ENCODE measurements at regions not wholly inside any gene's neighbourhood (a gene's known extent, or its start where the extent isn't known, plus 50 kb on each side); places are given as distances from the start of the nearest gene placed in this dataset.

GRCh38 chr3:35320646-35321407 lies 318.5 kb upstream of the ARPP21 start:
- DNase-seq (no peak), ATAC-seq (no peak)
- intact Hi-C loops (cut with DNase I) = no loop called here
- no peaks in the 10 kb centered on the region for H3K4me1 ChIP-seq
- H3K27me3 ChIP-seq = no peaks in the 10 kb centered on the region
- no peak overlapping the region for H3K27ac ChIP-seq
- no peak overlapping the region for H3K4me3 ChIP-seq
- no peaks in the 10 kb centered on the region for H3K36me3 ChIP-seq
- TF ChIP-seq POLR2A (IDR thresholded peaks at IDR 0.05) (no peak), CTCF (IDR thresholded peaks at IDR 0.05) (no peak)
- peaks cover 0 to 29% (median 0%) of the 10 kb centered on the region in 12 donors for H3K9me3 ChIP-seq
- 86 to 97% (median 94%) methylated on average over 1 of the region's 1 CpG for WGBS, 4 donors

- Histone ChIP-seq H3K4me3 (no peak overlapping the region), H3K4me1 (no peaks in the 10 kb centered on the region), H3K9me3 (peaks cover 0 to 38% (median 0%) of the 10 kb centered on the region in 12 donors), H3K27ac (no peak overlapping the region), H3K27me3 (no peaks in the 10 kb centered on the region), H3K36me3 (no peaks in the 10 kb centered on the region)
- no peak for TF ChIP-seq CTCF (IDR thresholded peaks at IDR 0.05)
- no peak for TF ChIP-seq POLR2A (IDR thresholded peaks at IDR 0.05)
- 48 to 64% (median 59%) methylated on average over 4 of the region's 4 CpGs for WGBS, 4 donors
- DNase-seq (no peak), ATAC-seq (peak in 1 of 4 donors; percentile 26)
- intact Hi-C loops (cut with DNase I) = no loop called here
Observed at GRCh38 chr3:35322070-35322469, 317.3 kb upstream of the ARPP21 start.

GRCh38 chr3:35335703-35336102 lies 303.6 kb upstream of the ARPP21 start:
- no peaks in the 10 kb centered on the region for H3K4me1 ChIP-seq
- H3K4me3 ChIP-seq = no peak overlapping the region
- H3K9me3 ChIP-seq = peaks cover 0 to 3% (median 0%) of the 10 kb centered on the region in 12 donors
- ATAC-seq (no peak), DNase-seq (no peak)
- H3K27me3 ChIP-seq = no peaks in the 10 kb centered on the region
- intact Hi-C loops (cut with DNase I) = no loop called here
- no peaks in the 10 kb centered on the region for H3K36me3 ChIP-seq
- TF ChIP-seq POLR2A (IDR thresholded peaks at IDR 0.05) (no peak), CTCF (IDR thresholded peaks at IDR 0.05) (no peak)
- 90 to 96% (median 91%) methylated on average over 3 of the region's 3 CpGs for WGBS, 4 donors
- H3K27ac ChIP-seq = no peak overlapping the region

GRCh38 chr3:35336601-35337000 lies 302.7 kb upstream of the ARPP21 start:
- Histone ChIP-seq H3K27me3 (no peaks in the 10 kb centered on the region), H3K27ac (no peak overlapping the region), H3K9me3 (no peaks in the 10 kb centered on the region), H3K4me3 (no peak overlapping the region), H3K36me3 (no peaks in the 10 kb centered on the region), H3K4me1 (no peaks in the 10 kb centered on the region)
- intact Hi-C loops (cut with DNase I) = no loop called here
- no peak for DNase-seq
- no peak for ATAC-seq
- TF ChIP-seq POLR2A (IDR thresholded peaks at IDR 0.05) = no peak
- TF ChIP-seq CTCF (IDR thresholded peaks at IDR 0.05) = no peak
